DND-41 (cell line): ENCODE measurements at regions not wholly inside any gene's neighbourhood (a gene's known extent, or its start where the extent isn't known, plus 50 kb on each side); places are given as distances from the start of the nearest gene placed in this dataset.

Source experiments
- EZH2 ChIP-seq: IDR thresholded peaks from 3 replicates; pipeline ENCODE4 v1.6.1; 2012; ENCODE audit warnings: borderline replicate concordance, low read depth, mild to moderate bottlenecking, moderate library complexity, low read length, inconsistent platforms; ENCODE audit not compliant: severe bottlenecking
- TF ChIP-seq, protein P1 (sequence below): IDR thresholded peaks from 2 replicates; pipeline ENCODE4 v1.5.1; 2012; ENCODE audit warnings: borderline replicate concordance, low read length, moderate library complexity, mild to moderate bottlenecking; ENCODE audit not compliant: poor library complexity, severe bottlenecking; ENCODE audit errors: extremely low read depth

- TF ChIP-seq, protein P1, sequence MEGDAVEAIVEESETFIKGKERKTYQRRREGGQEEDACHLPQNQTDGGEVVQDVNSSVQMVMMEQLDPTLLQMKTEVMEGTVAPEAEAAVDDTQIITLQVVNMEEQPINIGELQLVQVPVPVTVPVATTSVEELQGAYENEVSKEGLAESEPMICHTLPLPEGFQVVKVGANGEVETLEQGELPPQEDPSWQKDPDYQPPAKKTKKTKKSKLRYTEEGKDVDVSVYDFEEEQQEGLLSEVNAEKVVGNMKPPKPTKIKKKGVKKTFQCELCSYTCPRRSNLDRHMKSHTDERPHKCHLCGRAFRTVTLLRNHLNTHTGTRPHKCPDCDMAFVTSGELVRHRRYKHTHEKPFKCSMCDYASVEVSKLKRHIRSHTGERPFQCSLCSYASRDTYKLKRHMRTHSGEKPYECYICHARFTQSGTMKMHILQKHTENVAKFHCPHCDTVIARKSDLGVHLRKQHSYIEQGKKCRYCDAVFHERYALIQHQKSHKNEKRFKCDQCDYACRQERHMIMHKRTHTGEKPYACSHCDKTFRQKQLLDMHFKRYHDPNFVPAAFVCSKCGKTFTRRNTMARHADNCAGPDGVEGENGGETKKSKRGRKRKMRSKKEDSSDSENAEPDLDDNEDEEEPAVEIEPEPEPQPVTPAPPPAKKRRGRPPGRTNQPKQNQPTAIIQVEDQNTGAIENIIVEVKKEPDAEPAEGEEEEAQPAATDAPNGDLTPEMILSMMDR, result no peak
- no peak for TF ChIP-seq EZH2
Observed at GRCh38 chr1:228980232-228980937, 245.1 kb downstream of the RHOU start.
